ENCODE measurements at regions not wholly inside any gene's neighbourhood (a gene's known extent, or its start where the extent isn't known, plus 50 kb on each side); places are given as distances from the start of the nearest gene placed in this dataset.
"Not testable (repeated sequence)": the region's sequence is repeated elsewhere in the genome, so short reads cannot be mapped to it uniquely, and the experiment has no call there.

DNA sequence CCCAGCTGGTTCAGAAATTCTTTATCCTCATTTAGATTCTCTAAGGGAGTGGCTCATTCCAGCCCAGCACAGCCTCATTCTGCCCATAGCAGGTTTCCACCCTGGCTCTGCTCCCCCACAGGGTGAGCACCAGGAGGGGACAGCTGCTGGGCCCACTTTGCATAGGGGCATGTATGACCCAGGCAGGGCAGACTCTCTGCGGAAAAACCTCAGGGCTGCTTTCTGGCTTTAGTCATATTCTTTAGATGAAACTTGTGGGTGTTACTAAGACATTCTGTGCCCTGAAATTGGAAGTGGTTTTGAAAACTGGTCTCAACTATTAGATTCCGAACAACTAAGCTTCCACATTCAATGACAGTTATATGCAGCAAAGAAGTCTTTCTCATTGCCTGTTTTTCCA is 183.9 kb downstream of the TP53TG3F start:
- not testable (repeated sequence) for TF ChIP-seq CTCF (IDR thresholded peaks at IDR 0.05 in 8 of 11, conservative IDR thresholded peaks at IDR 0.05 in 3 of 11); POLR2A (IDR thresholded peaks at IDR 0.05)

Measured in spleen (tissue), 7 donors.